ENCODE measurements at regions not wholly inside any gene's neighbourhood (a gene's known extent, or its start where the extent isn't known, plus 50 kb on each side); places are given as distances from the start of the nearest gene placed in this dataset.

GRCh38 chr6:9380568-9380967 lies 945.2 kb upstream of the SLC35B3 start:
- TF ChIP-seq CTCF (conservative IDR thresholded peaks at IDR 0.05; ENCODE audit: low read depth, low read length) (no peak), EZH2 (IDR thresholded peaks at IDR 0.05; ENCODE audit: borderline replicate concordance, low read depth, low read length, poor library complexity, severe bottlenecking) (no peak)
- no peak overlapping the region for H3K4me3 ChIP-seq (ENCODE audit: low read depth, low read length, poor library complexity, severe bottlenecking)
- H3K27me3 ChIP-seq (replicated peaks; ENCODE audit: insufficient read depth, low read depth, low read length, poor library complexity) = no peaks in the 10 kb centered on the region
- ChIA-PET CTCF (no interaction called here), POLR2A (ENCODE audit: low non-redundant PET) (no interaction called here)
- intact Hi-C loops (cut with micrococcal nuclease; ENCODE audit: unreplicated experiment) = no loop called here
- no peak overlapping the region for H3K27ac ChIP-seq (ENCODE audit: low read depth, low read length, poor library complexity, severe bottlenecking)
- no peaks in the 10 kb centered on the region for H3K4me1 ChIP-seq (ENCODE audit: insufficient read depth, low read length, poor library complexity, severe bottlenecking)
- no peaks in the 10 kb centered on the region for H3K9me3 ChIP-seq (ENCODE audit: low read depth, low read length, poor library complexity, severe bottlenecking)
- no peak for DNase-seq (ENCODE audit: low spot score)
- no peaks in the 10 kb centered on the region for H3K36me3 ChIP-seq (ENCODE audit: insufficient read depth, low read length, poor library complexity, severe bottlenecking)
- BruUV-seq (replicated peaks) = no TSS peak

DNA sequence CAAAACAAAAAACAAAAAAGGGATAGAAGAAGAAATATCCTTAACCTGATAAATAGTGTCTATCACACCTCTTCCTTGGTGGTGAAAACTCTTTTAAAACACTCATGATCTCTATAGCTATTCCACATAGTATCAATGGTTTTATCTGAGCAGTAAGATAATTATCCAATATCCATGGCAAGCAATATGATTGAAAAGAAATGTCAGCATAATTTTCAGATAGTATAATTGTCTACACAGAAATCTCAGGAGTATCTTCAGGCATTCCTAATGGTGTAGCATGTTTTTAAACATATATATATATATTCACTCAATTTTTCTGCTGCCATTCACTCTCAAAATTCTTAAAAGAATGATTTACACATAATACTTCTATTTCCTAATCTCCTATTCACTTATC lies 938.0 kb upstream of the SLC35B3 start:
- intact Hi-C loops (cut with micrococcal nuclease; ENCODE audit: unreplicated experiment) = no loop called here
- H3K36me3 ChIP-seq (ENCODE audit: insufficient read depth, low read length, poor library complexity, severe bottlenecking) = no peaks in the 10 kb centered on the region
- CTCF ChIA-PET = no interaction called here
- no peak for DNase-seq (ENCODE audit: low spot score)
- TF ChIP-seq CTCF (conservative IDR thresholded peaks at IDR 0.05; ENCODE audit: low read depth, low read length) (no peak), EZH2 (IDR thresholded peaks at IDR 0.05; ENCODE audit: borderline replicate concordance, low read depth, low read length, poor library complexity, severe bottlenecking) (no peak)
- no TSS peak for BruUV-seq (replicated peaks)
- H3K4me3 ChIP-seq (ENCODE audit: low read depth, low read length, poor library complexity, severe bottlenecking) = no peak overlapping the region
- POLR2A ChIA-PET (ENCODE audit: low non-redundant PET) = no interaction called here
- no peak overlapping the region for H3K27ac ChIP-seq (ENCODE audit: low read depth, low read length, poor library complexity, severe bottlenecking)
- no peaks in the 10 kb centered on the region for H3K4me1 ChIP-seq (ENCODE audit: insufficient read depth, low read length, poor library complexity, severe bottlenecking)
- H3K27me3 ChIP-seq (replicated peaks; ENCODE audit: insufficient read depth, low read depth, low read length, poor library complexity) = no peaks in the 10 kb centered on the region
- no peaks in the 10 kb centered on the region for H3K9me3 ChIP-seq (ENCODE audit: low read depth, low read length, poor library complexity, severe bottlenecking)

DNA sequence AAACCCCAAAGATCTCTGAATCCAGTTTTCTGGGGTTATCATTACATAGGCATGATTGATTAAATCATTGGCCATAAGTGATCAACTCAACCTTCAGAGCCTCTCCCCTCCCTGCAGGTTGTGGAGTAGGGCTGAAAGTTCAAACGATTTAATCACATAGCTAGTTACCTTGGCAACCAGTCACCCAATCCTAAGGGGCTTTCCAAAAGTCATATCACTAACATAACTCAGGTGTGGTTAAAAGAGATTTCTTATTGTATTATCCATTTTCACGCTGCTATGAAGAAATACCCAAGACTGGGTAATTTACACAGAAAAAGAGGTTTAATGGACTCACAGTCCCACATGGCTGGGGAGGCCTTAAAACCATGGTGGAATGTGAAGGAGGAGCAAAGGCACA lies 935.1 kb upstream of the SLC35B3 start:
- Histone ChIP-seq H3K27me3 (replicated peaks; ENCODE audit: insufficient read depth, low read depth, low read length, poor library complexity) (no peaks in the 10 kb centered on the region), H3K27ac (ENCODE audit: low read depth, low read length, poor library complexity, severe bottlenecking) (no peak overlapping the region), H3K4me1 (ENCODE audit: insufficient read depth, low read length, poor library complexity, severe bottlenecking) (no peaks in the 10 kb centered on the region), H3K36me3 (ENCODE audit: insufficient read depth, low read length, poor library complexity, severe bottlenecking) (no peaks in the 10 kb centered on the region), H3K9me3 (ENCODE audit: low read depth, low read length, poor library complexity, severe bottlenecking) (no peaks in the 10 kb centered on the region), H3K4me3 (ENCODE audit: low read depth, low read length, poor library complexity, severe bottlenecking) (no peak overlapping the region)
- CTCF ChIA-PET = no interaction called here
- POLR2A ChIA-PET (ENCODE audit: low non-redundant PET) = no interaction called here
- DNase-seq (ENCODE audit: low spot score) = no peak
- no TSS peak for BruUV-seq (replicated peaks)
- TF ChIP-seq EZH2 (IDR thresholded peaks at IDR 0.05; ENCODE audit: borderline replicate concordance, low read depth, low read length, poor library complexity, severe bottlenecking) = no peak
- TF ChIP-seq CTCF (conservative IDR thresholded peaks at IDR 0.05; ENCODE audit: low read depth, low read length) = no peak
- intact Hi-C loops (cut with micrococcal nuclease; ENCODE audit: unreplicated experiment) = no loop called here

All from A673 (cell line).